ENCODE measurements at regions not wholly inside any gene's neighbourhood (a gene's known extent, or its start where the extent isn't known, plus 50 kb on each side); places are given as distances from the start of the nearest gene placed in this dataset.

- TF ChIP-seq FOXP2 (optimal IDR thresholded peaks at IDR 0.05; ENCODE audit: borderline replicate concordance, extremely low read depth, extremely low read length, insufficient read depth) (no peak), REST (IDR thresholded peaks at IDR 0.05; ENCODE audit: insufficient read depth in 1 of 2, low read depth in 2 of 2, low read length in 2 of 2) (no peak), POLR2AphosphoS5 (IDR thresholded peaks at IDR 0.05; ENCODE audit: low read depth, low read length) (no peak), TAF1 (IDR thresholded peaks at IDR 0.05; ENCODE audit: borderline replicate concordance, insufficient read depth, low read length) (no peak)
Observed at GRCh38 chr2:15792331-15792730, 148.0 kb upstream of the MYCN start.
